Activated CD4-positive, CD25-positive, alpha-beta regulatory T cell treated with anti-CD3 and anti-CD28 coated beads, Interleukin-2, amount 50 U/mL, for 16 hours (primary cell): ENCODE measurements at regions not wholly inside any gene's neighbourhood (a gene's known extent, or its start where the extent isn't known, plus 50 kb on each side); places are given as distances from the start of the nearest gene placed in this dataset.

Source experiments
- DNase-seq: peaks from one replicate; pipeline ENCODE4 v3.0.0-alpha.2; 2020; ENCODE audit warnings: low read depth, low spot score

- DNase-seq: no peak
These were observed 50.7 kb upstream of the PAIP2B start for GRCh38 chr2:71277536-71278103.

GRCh38 chr2:71277147-71277475, 50.2 kb upstream of the PAIP2B start:
- DNase-seq: no peak

- peak; percentile 51 for DNase-seq
These were observed 49.6 kb upstream of the PAIP2B start for GRCh38 chr2:71276311-71277146.
